HG03565 (cell line): ENCODE measurements at regions not wholly inside any gene's neighbourhood (a gene's known extent, or its start where the extent isn't known, plus 50 kb on each side); places are given as distances from the start of the nearest gene placed in this dataset.

Source experiments
- ATAC-seq: cut with Tn5 transposase; IDR thresholded peaks from one replicate; pipeline ENCODE4 v1.9.1; 2021; ENCODE audit warnings: mild to moderate bottlenecking, moderate library complexity; ENCODE audit not compliant: unreplicated experiment

DNA sequence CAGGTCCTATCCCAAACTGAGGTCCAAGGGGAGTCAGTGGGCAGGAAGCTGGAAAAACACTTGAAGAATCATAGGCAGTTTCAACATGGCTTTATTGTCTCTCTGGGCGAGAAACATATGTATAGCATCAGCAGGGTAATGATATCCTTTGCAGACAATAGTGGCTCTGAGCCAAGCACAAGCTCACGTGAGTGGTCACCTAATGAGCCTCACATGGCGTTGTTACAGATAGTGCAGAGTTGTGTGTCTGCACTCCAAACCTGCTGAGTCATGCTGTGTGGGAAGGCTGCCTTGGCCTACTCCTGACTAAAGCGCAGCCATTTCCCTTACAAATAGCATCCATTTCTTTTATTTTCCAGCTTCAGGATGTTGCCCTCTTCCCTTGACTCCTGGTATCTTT, 105.2 kb upstream of the SYT1 start:
- ATAC-seq, result no peak

DNA sequence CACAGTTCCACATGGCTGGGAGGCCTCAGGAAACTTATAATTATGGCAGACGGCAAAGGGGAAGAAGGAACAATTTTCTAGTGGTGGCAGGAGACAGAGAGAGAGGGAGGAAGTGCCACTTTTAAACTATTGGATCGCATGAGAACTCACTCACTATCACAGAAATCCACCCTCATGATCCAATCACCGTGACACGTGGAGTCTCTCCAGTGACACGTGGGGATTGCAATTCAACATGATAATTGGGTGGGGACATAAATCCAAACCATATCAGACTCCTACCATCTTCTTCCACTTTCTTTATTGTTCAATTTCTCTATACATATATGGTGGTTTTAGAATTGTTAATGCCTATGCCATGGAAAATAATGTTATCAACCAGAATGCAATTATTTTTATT, 103.7 kb upstream of the SYT1 start:
- no peak for ATAC-seq

DNA sequence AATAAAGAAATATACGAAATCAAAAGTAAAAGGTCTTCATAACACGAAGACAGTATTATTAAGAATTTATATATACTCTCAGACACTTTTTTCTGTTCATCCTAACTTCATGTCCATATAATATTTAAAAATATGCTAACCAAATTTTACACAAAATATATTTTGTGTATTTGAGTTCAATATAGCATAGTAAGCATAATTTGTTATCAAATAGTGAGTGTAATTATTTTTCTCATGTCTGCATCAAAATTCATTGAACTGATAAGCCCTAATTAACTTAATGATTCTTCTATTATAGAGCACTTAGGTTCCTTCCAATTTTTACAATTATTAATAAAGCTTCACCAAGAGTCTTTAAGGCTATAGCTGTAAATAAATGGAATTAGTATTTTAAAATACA, 99.7 kb upstream of the SYT1 start:
- ATAC-seq, result no peak

DNA sequence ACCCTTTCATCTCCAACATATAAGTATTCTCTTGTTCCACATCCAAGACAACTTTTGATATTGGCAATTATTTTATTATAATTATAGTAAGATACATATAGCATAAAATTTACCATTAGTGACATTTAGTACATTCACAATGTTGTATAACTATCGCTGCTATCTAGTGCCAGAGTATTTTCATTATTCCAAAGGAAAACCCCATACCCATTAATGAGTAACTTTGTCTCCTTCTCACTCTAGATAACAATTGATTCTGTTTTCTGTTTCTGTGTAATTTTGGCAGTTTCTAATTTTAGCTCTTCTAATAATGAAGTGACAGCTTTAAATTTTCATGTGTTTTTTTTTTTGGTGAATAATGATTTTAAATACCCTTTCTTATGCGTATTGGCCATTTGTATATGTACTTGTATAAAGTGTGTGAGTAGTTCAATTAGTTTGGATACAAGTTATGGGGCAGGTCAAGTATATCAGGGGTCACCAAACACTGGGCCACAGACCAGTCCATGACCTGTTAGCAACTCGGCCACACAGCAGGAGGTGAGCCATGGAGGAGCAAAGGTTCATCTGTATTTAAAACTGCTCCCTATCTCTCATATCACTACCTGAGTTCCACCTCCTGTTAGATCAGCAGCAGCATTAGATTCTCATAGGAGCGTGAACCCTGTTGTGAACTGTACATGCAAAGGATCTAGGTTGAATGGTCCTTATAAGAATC, 97.2 kb upstream of the SYT1 start:
- no peak for ATAC-seq

DNA sequence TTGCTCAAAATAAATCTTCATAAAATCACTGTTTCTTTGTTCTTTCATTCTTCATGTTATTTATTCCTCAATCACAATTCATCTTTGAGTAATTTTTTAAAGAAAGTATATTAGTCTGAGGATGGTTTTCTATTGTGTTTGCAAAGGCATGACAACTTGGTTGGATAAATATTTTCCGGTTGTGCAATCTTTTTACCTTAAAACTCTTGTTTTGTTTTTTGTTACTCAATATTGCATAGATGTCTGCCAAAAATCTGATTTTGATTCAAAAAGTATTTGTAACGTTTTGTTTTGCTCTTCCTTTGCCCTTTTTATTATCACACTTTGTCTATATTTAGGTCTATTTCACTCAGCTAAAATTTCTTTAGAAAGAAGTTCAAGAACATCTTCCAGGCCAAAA, 86.2 kb upstream of the SYT1 start:
- no peak for ATAC-seq

DNA sequence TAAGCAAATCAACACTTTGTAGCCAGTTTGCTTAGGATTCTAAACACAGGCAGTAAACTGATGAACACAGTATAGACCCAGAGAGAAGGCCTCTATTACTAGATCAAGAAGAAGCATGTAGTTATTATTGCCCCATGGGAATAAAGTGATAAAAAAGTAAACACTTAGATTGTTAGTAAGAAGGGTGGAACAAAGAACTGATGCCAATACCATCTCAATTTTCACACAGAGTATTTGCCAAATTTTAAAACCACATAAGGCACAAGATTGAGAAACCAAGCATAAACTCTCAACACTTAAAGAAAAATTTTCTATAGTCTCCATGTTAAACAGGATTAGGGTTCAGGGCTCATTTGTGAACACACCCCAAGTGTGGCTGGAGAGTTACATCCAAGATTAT, 77.0 kb upstream of the SYT1 start:
- ATAC-seq, result no peak

DNA sequence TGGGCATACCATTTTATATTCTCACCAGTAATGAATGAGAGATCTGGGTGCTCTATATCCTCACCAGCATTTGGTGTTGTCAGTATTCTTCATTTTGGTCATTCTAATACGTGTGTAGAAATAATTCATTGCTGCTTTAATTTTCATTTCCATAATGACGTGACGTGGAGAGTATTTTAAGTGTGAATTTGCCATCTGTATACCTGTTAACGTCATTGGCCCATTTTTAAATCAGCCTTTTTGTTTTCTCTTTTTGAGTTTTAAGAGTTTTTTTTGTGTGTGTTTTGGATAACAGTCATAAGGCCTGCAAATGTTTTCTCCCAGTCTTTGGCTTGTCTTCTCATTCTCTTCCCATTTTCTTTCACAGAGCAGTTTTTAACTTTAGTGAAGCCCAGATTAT, 74.4 kb upstream of the SYT1 start:
- no peak for ATAC-seq

DNA sequence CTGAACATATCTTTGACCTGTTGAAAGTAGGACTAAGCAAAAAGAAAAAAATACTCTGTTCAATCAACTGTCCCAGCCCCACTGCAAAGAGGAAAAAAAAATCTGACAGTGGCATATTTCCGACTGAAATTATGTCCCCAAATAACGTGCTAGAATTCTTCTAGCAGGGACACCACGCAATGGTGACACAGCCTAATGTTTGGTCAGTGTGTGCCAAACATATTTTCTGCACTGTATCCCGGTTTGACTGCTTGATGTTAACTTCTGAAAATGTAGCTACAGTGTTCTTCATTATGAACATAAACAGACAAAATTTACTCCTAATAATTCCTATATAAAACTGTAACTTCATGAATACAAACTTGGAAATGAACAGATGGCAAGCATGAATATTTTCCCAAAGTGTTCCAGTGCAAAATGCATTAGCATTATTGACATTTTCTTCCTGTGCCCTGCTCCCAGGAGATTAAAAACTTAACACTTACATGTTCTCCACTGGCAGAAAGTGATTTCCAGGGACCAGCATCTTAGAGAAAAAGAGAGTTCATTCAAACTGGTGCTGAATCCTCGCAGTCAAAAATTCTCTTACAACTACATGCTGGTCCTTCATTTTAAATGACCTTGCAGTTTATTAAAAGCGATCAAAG, 72.4 kb upstream of the SYT1 start:
- no peak for ATAC-seq

DNA sequence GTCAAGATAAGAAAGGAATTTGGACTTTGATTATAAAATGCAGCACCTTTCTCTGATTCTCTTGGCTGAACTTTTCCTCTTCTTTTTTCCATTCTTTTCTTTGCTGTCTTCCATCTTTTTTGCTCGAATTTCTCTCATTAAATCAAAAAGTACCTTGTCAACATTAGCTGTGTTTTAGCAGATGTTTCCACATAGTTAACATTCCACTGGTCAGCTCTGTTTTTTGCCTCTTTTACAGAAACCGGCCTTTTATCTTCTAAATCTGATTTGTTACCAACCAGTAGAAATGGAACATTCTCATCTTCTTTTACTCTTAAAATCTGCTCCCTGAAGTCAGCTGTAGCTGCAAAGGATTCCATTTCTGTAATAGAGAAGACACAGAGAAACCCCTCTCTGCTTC, 71.1 kb upstream of the SYT1 start:
- ATAC-seq, result no peak

DNA sequence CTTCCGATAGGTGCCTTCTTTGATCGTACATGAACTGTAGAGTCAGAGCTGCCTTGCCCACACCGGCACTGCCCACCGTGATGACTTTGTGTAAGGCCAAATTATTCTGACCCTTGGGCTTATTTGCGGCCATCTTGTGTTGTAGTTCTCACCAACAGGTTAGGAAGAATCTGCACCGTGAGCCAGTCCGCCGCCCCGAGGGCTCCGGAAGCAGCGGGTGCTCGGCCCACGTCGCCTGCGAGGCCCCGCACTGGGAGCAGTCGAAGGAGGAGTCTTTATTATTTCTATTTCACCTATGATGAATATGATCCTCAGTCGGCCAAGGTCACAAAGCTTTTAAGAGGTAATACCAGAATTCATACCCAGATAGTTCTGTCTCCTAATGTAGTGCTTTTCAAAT, 70.6 kb upstream of the SYT1 start:
- no peak for ATAC-seq

DNA sequence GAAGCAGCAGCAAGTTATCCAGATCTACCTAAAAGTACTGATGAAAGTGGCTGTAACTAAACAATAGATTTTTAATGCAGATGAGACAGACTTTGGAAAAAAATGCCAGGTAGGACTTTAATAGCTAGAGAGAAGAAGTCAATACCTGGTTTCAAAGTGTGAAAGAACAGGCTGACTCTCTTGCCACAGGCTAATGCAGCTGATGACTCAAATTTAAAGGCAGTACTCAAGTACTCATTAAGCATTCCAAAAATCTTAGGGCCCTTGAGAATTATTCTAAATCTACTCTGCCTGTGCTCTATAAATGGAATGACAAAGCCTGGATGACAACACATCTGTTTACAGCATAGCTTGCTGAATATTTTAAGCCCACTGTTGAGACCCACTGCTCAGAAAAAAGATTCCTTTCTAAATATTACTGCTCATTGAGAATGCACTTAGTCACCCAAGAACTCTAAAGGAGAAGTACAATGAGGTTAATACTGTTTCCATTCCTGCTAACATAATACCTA, 68.6 kb upstream of the SYT1 start:
- ATAC-seq, result no peak

DNA sequence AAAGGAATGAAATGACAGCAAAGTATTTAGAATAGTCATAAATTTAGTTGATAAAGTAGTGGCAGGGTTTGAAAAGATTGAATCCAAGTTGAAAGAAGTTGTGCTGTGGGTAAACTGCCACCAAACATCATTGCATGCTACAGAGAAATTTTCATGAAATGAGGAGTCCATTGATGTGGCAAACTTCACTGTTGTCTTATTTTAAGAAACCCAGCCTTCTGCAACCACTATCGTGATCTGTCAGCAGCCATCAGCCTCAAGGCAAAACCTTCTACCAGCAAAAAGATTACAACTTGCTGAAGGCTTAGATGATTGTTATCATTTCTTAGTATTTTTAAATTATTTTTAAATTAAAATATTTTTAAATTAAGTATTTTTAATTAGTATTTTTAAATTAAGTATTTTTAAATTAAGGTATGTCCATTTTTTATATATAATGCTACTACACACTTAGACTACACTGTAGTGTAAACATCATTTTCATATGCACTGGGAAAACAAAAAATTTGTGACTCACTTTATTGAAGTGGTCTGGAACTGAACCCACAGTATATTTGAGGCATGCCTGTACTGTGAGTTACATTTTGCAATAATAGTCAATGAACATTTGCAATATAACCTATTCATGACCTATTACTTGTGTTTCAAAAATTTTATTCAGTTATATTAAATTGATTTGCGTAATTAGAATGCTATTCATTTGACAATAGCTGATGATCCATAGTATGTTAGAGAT, 67.2 kb upstream of the SYT1 start:
- ATAC-seq, result no peak

DNA sequence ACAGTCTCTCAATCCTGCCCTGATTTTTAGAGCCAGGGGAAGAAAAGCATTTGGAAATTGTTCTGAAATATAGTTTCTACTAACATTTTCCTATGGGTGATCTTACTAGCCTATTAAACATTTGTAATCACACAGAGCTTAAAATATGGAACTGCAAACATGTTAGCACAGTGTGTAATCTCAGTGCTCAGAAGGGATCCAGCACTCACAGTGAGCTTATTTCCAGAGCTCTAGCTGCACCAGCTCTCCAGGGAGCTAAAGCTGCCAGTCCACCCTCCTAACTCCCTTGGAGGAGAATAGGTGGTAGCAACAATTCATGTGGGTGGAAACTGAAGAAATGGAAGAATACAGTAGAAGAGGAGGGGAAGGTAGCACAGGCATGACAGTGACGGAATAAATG, 64.9 kb upstream of the SYT1 start:
- ATAC-seq, result no peak

DNA sequence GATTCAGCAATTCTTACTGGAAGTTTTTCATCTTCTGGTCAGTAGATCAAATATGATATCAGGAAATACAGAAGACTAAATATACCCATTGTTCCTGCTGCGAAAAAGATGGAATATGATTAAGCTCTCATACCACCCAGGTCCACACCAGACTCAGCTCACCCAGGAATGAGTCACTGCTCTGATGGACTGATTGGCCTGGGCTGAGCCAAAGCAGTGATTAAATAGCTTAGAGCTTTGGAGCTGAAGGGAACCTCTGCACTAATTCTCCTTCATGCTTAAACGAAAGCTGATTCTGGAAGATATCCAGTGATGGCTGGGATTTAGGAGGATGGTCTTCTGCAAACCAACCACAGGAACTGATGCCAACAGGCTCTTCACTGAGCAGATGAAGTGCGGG, 62.0 kb upstream of the SYT1 start:
- no peak for ATAC-seq

DNA sequence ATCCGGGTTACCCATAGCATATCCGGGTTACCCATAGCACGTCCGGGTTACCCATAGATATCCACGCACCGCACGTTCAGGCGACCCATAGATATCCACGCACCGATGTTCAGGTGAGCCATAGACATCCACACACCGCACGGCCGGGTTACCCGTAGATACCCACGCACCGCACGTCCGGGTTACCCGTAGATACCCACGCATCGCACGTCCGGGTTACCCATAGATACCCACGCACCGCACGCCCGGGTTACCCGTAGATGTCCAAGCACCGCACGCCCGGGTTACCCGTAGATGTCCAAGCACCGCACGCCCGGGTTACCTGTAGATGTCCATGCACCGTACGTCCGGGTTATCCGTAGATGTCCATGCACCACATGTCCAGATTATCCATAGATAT, 60.3 kb upstream of the SYT1 start:
- ATAC-seq, result no peak
